ENCODE measurements at regions not wholly inside any gene's neighbourhood (a gene's known extent, or its start where the extent isn't known, plus 50 kb on each side); places are given as distances from the start of the nearest gene placed in this dataset.

DNA sequence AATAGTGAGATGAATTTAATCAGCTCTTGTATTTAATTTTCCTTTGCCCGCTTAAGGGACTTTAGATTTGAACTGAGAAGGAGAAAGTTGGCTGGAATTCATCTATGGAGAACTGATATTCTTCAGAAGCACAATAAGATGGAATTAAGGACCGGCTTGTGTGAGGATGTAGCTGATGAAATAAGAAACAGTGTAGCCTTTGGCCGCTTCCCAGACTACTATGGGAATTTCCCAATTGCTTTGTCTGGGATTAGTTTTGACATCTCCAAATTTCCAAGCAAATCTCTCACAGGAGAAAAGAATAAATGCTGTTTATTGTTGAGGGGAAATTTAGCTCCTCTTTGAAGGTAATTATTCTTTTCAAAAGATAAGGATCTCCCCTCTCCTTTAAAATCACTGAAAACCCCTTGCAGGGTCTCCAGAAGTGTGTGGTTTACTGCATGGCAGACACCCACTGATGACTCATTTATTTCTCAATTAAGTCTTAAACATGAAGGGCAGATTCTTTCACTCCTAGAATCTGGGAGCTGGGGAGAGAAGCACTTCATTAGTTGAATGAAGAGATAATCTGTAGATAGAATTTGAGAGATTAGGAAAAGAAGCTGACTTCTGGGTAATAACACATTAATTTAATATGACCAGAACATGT is 606.5 kb upstream of the ADAMTS16 start:
- Mint-ChIP-seq H3K27ac (no peak overlapping the region), H3K9me3 (peaks cover 3% of the 10 kb centered on the region; the same call in 1 of the 3 replicates), H3K4me3 (no peak overlapping the region), H3K27me3 (ENCODE audit: insufficient read depth, low read depth, poor library complexity) (peaks cover 3% of the 10 kb centered on the region), H3K4me1 (no peaks in the 10 kb centered on the region; the same call in 2 of the 3 replicates), H3K36me3 (ENCODE audit: low read depth) (no peaks in the 10 kb centered on the region)
- H2AFZ ChIP-seq, result no peak overlapping the region
- TF ChIP-seq ZNF114 (CRISPR knock-in tag; IDR thresholded peaks at IDR 0.05), result no peak
- H3K79me2 ChIP-seq (replicated peaks; ENCODE audit: insufficient read depth), result no peaks in the 10 kb centered on the region
- no peaks in the 10 kb centered on the region for H3K4me1 ChIP-seq (ENCODE audit: insufficient read depth)
- DNase-seq (ENCODE audit: low spot score), result no peak
- H3K4me2 ChIP-seq, result no peak overlapping the region
- no peak overlapping the region for H3K27ac ChIP-seq (ENCODE audit: low read depth)
- no peak overlapping the region for H3K4me3 ChIP-seq
- H4K20me1 ChIP-seq (replicated peaks; ENCODE audit: insufficient read depth), result no peaks in the 10 kb centered on the region
- no peak for ATAC-seq
- H3K27me3 ChIP-seq (ENCODE audit: insufficient read depth), result no peaks in the 10 kb centered on the region
- H3F3A ChIP-seq (replicated peaks; ENCODE audit: low read depth), result no peaks in the 10 kb centered on the region
- H3K36me3 ChIP-seq (ENCODE audit: insufficient read depth), result no peaks in the 10 kb centered on the region
- peaks cover 13% of the 10 kb centered on the region; the same call in 1 of the 2 replicates for H3K9me2 ChIP-seq (ENCODE audit: insufficient read depth)

DNA sequence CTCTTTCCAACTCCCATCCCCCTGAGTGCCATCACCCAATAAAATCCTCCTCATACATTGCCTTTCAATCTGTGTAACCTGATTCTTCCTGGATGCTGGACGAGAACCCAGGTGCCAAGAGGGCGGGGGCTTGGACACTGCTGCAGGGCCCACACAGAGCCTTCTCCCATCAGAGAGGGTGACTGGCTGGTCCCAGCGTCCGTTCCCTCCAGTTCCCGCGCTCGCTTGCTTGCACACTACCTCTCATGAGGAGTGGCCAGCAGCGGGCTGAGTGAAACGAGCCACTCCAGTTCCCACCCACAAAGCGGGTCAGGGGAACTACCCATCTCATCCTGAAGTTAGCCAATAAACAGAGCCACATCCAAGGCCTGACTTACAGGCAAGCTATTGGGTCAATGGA is 602.6 kb upstream of the ADAMTS16 start:
- Mint-ChIP-seq H3K27me3 (ENCODE audit: insufficient read depth, low read depth, poor library complexity) (peaks cover 3% of the 10 kb centered on the region), H3K4me3 (no peak overlapping the region), H3K27ac (no peak overlapping the region), H3K9me3 (peaks cover 3% of the 10 kb centered on the region; the same call in 2 of the 3 replicates), H3K36me3 (ENCODE audit: low read depth) (peaks cover 4% of the 10 kb centered on the region; the same call in 1 of the 3 replicates), H3K4me1 (no peaks in the 10 kb centered on the region)
- Histone ChIP-seq H4K20me1 (replicated peaks; ENCODE audit: insufficient read depth) (no peaks in the 10 kb centered on the region), H3K36me3 (ENCODE audit: insufficient read depth) (no peaks in the 10 kb centered on the region), H3F3A (replicated peaks; ENCODE audit: low read depth) (no peaks in the 10 kb centered on the region), H3K4me3 (no peak overlapping the region), H3K27ac (ENCODE audit: low read depth) (no peak overlapping the region), H3K4me2 (no peak overlapping the region), H3K79me2 (replicated peaks; ENCODE audit: insufficient read depth) (no peaks in the 10 kb centered on the region), H3K4me1 (ENCODE audit: insufficient read depth) (peaks cover 2% of the 10 kb centered on the region; the same call in 1 of the 2 replicates), H3K9me2 (ENCODE audit: insufficient read depth) (peaks cover 20% of the 10 kb centered on the region), H2AFZ (no peak overlapping the region), H3K27me3 (ENCODE audit: insufficient read depth) (no peaks in the 10 kb centered on the region)
- DNase-seq (ENCODE audit: low spot score), result no peak
- no peak for ATAC-seq
- TF ChIP-seq EZH2phosphoT487 (IDR thresholded peaks at IDR 0.05; ENCODE audit: unreplicated experiment) (no peak), POLR2AphosphoS5 (IDR thresholded peaks at IDR 0.05; ENCODE audit: low read depth) (no peak), CREB1 (CRISPR knock-in tag; IDR thresholded peaks at IDR 0.05; ENCODE audit: low read depth) (no peak), ZNF114 (CRISPR knock-in tag; IDR thresholded peaks at IDR 0.05) (no peak)
- TF ChIP-seq, protein P1, sequence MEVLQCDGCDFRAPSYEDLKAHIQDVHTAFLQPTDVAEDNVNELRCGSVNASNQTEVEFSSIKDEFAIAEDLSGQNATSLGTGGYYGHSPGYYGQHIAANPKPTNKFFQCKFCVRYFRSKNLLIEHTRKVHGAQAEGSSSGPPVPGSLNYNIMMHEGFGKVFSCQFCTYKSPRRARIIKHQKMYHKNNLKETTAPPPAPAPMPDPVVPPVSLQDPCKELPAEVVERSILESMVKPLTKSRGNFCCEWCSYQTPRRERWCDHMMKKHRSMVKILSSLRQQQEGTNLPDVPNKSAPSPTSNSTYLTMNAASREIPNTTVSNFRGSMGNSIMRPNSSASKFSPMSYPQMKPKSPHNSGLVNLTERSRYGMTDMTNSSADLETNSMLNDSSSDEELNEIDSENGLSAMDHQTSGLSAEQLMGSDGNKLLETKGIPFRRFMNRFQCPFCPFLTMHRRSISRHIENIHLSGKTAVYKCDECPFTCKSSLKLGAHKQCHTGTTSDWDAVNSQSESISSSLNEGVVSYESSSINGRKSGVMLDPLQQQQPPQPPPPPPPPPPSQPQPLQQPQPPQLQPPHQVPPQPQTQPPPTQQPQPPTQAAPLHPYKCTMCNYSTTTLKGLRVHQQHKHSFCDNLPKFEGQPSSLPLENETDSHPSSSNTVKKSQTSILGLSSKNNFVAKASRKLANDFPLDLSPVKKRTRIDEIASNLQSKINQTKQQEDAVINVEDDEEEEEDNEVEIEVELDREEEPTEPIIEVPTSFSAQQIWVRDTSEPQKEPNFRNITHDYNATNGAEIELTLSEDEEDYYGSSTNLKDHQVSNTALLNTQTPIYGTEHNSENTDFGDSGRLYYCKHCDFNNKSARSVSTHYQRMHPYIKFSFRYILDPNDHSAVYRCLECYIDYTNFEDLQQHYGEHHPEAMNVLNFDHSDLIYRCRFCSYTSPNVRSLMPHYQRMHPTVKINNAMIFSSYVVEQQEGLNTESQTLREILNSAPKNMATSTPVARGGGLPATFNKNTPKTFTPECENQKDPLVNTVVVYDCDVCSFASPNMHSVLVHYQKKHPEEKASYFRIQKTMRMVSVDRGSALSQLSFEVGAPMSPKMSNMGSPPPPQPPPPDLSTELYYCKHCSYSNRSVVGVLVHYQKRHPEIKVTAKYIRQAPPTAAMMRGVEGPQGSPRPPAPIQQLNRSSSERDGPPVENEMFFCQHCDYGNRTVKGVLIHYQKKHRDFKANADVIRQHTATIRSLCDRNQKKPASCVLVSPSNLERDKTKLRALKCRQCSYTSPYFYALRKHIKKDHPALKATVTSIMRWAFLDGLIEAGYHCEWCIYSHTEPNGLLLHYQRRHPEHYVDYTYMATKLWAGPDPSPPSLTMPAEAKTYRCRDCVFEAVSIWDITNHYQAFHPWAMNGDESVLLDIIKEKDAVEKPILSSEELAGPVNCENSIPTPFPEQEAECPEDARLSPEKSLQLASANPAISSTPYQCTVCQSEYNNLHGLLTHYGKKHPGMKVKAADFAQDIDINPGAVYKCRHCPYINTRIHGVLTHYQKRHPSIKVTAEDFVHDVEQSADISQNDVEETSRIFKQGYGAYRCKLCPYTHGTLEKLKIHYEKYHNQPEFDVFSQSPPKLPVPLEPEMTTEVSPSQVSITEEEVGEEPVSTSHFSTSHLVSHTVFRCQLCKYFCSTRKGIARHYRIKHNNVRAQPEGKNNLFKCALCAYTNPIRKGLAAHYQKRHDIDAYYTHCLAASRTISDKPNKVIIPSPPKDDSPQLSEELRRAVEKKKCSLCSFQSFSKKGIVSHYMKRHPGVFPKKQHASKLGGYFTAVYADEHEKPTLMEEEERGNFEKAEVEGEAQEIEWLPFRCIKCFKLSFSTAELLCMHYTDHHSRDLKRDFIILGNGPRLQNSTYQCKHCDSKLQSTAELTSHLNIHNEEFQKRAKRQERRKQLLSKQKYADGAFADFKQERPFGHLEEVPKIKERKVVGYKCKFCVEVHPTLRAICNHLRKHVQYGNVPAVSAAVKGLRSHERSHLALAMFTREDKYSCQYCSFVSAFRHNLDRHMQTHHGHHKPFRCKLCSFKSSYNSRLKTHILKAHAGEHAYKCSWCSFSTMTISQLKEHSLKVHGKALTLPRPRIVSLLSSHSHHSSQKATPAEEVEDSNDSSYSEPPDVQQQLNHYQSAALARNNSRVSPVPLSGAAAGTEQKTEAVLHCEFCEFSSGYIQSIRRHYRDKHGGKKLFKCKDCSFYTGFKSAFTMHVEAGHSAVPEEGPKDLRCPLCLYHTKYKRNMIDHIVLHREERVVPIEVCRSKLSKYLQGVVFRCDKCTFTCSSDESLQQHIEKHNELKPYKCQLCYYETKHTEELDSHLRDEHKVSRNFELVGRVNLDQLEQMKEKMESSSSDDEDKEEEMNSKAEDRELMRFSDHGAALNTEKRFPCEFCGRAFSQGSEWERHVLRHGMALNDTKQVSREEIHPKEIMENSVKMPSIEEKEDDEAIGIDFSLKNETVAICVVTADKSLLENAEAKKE (CRISPR knock-in tag; IDR thresholded peaks at IDR 0.05), result no peak
- TF ChIP-seq, protein P2, sequence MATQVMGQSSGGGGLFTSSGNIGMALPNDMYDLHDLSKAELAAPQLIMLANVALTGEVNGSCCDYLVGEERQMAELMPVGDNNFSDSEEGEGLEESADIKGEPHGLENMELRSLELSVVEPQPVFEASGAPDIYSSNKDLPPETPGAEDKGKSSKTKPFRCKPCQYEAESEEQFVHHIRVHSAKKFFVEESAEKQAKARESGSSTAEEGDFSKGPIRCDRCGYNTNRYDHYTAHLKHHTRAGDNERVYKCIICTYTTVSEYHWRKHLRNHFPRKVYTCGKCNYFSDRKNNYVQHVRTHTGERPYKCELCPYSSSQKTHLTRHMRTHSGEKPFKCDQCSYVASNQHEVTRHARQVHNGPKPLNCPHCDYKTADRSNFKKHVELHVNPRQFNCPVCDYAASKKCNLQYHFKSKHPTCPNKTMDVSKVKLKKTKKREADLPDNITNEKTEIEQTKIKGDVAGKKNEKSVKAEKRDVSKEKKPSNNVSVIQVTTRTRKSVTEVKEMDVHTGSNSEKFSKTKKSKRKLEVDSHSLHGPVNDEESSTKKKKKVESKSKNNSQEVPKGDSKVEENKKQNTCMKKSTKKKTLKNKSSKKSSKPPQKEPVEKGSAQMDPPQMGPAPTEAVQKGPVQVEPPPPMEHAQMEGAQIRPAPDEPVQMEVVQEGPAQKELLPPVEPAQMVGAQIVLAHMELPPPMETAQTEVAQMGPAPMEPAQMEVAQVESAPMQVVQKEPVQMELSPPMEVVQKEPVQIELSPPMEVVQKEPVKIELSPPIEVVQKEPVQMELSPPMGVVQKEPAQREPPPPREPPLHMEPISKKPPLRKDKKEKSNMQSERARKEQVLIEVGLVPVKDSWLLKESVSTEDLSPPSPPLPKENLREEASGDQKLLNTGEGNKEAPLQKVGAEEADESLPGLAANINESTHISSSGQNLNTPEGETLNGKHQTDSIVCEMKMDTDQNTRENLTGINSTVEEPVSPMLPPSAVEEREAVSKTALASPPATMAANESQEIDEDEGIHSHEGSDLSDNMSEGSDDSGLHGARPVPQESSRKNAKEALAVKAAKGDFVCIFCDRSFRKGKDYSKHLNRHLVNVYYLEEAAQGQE (IDR thresholded peaks at IDR 0.05; ENCODE audit: unreplicated experiment), result no peak
- TF ChIP-seq, protein P3, sequence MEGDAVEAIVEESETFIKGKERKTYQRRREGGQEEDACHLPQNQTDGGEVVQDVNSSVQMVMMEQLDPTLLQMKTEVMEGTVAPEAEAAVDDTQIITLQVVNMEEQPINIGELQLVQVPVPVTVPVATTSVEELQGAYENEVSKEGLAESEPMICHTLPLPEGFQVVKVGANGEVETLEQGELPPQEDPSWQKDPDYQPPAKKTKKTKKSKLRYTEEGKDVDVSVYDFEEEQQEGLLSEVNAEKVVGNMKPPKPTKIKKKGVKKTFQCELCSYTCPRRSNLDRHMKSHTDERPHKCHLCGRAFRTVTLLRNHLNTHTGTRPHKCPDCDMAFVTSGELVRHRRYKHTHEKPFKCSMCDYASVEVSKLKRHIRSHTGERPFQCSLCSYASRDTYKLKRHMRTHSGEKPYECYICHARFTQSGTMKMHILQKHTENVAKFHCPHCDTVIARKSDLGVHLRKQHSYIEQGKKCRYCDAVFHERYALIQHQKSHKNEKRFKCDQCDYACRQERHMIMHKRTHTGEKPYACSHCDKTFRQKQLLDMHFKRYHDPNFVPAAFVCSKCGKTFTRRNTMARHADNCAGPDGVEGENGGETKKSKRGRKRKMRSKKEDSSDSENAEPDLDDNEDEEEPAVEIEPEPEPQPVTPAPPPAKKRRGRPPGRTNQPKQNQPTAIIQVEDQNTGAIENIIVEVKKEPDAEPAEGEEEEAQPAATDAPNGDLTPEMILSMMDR (conservative IDR thresholded peaks at IDR 0.05; ENCODE audit: low read depth in 2 of 2), result no peak
- TF ChIP-seq, protein P4, sequence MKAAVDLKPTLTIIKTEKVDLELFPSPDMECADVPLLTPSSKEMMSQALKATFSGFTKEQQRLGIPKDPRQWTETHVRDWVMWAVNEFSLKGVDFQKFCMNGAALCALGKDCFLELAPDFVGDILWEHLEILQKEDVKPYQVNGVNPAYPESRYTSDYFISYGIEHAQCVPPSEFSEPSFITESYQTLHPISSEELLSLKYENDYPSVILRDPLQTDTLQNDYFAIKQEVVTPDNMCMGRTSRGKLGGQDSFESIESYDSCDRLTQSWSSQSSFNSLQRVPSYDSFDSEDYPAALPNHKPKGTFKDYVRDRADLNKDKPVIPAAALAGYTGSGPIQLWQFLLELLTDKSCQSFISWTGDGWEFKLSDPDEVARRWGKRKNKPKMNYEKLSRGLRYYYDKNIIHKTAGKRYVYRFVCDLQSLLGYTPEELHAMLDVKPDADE (IDR thresholded peaks at IDR 0.05), result no peak

All from GM23338 (cell line).